Chondrocyte (in vitro differentiated cells): ENCODE measurements at regions not wholly inside any gene's neighbourhood (a gene's known extent, or its start where the extent isn't known, plus 50 kb on each side); places are given as distances from the start of the nearest gene placed in this dataset.
A peak's percentile ranks its signal among the peaks of the same experiment; 100 is the strongest.

ENCODE experiments used
- DNase-seq: peaks from one replicate; pipeline ENCODE4 v3.0.0; 2021; ENCODE audit warnings: mixed read lengths, low spot score
- H3K27ac Mint-ChIP-seq: one replicate; pipeline ENCODE4 v1.8.0; 2021; ENCODE audit warnings: mild to moderate bottlenecking, moderate library complexity, mixed read lengths; ENCODE audit not compliant: unreplicated experiment
- H3K27me3 Mint-ChIP-seq: 2 replicates; pipeline ENCODE4 v1.8.0; 2021; ENCODE audit warnings: low read depth, mixed read lengths
- H3K36me3 Mint-ChIP-seq: 2 replicates; pipeline ENCODE4 v1.8.0; 2021; ENCODE audit warnings: low read depth, mixed read lengths
- H3K4me1 Mint-ChIP-seq: 2 replicates; pipeline ENCODE4 v1.8.0; 2021; ENCODE audit warnings: low read depth, mild to moderate bottlenecking, mixed read lengths
- H3K4me3 Mint-ChIP-seq: one replicate; pipeline ENCODE4 v1.8.0; 2021; ENCODE audit warnings: mild to moderate bottlenecking, moderate library complexity, mixed read lengths; ENCODE audit not compliant: unreplicated experiment
- H3K9me3 Mint-ChIP-seq: 2 replicates; pipeline ENCODE4 v1.8.0; 2021; ENCODE audit warnings: low read depth, mixed read lengths
- TF ChIP-seq, protein P1 (sequence below): fragments of 200-600 bp; sonication (generic); IDR thresholded peaks from 2 replicates; pipeline ENCODE4 v1.5.0; 2021; ENCODE audit warnings: antibody characterized with exemption, mild to moderate bottlenecking, moderate library complexity

DNA sequence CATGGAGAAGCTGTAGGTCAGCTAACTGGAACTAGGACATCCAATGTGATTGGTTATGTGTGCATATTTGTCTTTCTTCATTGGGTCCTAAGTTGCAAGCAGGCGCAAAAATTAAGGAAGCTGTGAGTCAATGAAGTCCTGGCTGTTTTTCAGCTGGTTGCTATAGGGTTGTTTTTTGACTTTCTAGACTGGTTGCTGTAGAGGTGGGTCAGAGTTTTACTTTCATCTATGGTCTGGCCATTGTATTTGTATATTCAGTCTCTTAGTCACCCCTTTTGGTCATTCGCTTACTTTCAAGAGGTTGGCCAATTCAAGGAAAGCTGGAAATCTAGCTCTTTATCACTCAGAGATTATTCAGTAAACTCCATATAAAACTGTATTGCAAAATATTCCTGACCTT, 62.0 kb upstream of the AMZ2 start:
- H3K27me3 Mint-ChIP-seq = peaks cover 18% of the 10 kb centered on the region
- no peaks in the 10 kb centered on the region for H3K4me1 Mint-ChIP-seq
- H3K27ac Mint-ChIP-seq = no peak overlapping the region
- H3K36me3 Mint-ChIP-seq = peaks cover 3% of the 10 kb centered on the region
- DNase-seq = no peak
- TF ChIP-seq, protein P1, sequence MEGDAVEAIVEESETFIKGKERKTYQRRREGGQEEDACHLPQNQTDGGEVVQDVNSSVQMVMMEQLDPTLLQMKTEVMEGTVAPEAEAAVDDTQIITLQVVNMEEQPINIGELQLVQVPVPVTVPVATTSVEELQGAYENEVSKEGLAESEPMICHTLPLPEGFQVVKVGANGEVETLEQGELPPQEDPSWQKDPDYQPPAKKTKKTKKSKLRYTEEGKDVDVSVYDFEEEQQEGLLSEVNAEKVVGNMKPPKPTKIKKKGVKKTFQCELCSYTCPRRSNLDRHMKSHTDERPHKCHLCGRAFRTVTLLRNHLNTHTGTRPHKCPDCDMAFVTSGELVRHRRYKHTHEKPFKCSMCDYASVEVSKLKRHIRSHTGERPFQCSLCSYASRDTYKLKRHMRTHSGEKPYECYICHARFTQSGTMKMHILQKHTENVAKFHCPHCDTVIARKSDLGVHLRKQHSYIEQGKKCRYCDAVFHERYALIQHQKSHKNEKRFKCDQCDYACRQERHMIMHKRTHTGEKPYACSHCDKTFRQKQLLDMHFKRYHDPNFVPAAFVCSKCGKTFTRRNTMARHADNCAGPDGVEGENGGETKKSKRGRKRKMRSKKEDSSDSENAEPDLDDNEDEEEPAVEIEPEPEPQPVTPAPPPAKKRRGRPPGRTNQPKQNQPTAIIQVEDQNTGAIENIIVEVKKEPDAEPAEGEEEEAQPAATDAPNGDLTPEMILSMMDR = no peak
- no peaks in the 10 kb centered on the region for H3K9me3 Mint-ChIP-seq
- H3K4me3 Mint-ChIP-seq = no peak overlapping the region

DNA sequence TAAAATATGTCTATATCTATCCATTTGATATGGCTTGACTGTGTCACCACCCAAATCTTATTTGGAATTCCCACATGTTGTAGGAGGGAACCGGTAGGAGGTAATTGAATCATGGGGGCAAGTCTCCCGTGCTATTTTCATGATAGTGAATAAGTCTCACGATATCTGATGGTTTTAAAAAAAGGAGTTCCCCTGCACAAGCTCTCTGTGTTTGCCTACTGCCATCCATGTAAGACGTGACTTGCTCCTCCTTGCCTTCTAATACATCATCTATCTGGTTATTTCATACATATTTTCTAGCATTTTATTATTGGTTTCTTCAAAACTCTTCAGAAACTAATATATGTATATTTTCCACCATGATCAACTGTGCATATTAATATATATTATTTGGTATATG, 57.3 kb upstream of the AMZ2 start:
- H3K27me3 Mint-ChIP-seq = peaks cover 43% of the 10 kb centered on the region
- H3K36me3 Mint-ChIP-seq = peaks cover 3% of the 10 kb centered on the region
- TF ChIP-seq, protein P1 = no peak
- H3K4me1 Mint-ChIP-seq = no peaks in the 10 kb centered on the region
- DNase-seq = no peak
- H3K4me3 Mint-ChIP-seq = no peak overlapping the region
- no peak overlapping the region for H3K27ac Mint-ChIP-seq
- H3K9me3 Mint-ChIP-seq = no peaks in the 10 kb centered on the region

DNA sequence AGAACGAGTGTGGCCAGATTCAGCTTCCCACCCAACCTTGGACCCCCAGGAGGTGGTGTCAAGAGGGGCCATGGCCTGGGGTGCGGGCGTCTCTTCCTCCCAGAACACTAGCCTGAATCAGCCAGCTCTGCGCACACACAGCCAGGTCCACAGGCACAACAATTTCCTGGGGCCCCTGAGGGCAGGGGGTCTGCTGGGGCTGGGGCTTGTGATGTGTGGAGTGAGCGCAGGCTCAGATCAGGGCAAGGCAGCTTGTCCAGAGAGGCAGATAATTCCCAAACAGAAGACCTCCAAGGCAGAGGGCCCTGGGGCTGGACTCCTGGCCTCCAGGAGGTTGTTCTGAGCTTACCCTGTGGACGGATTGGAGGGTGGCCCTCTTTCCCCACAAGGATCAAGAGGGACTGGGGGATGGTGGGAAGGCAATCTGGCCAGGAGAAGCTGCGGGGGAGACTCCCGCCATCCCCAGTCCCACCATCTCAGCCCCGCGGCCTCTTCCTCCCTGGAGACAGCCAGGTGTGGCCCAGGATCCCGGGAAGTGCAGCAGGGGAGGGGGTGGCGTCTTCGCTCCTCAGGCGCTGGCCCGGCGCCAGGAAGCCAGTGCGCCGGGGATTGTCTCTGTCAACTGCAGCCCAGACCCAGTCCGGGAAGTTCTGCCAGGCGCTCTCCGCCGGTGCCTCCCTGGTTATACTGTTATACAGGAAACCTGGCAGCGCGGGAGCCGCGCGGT, 52.0 kb upstream of the AMZ2 start:
- no peak overlapping the region for H3K27ac Mint-ChIP-seq
- H3K4me1 Mint-ChIP-seq = peaks cover 22% of the 10 kb centered on the region
- peaks cover 56% of the 10 kb centered on the region for H3K27me3 Mint-ChIP-seq
- H3K4me3 Mint-ChIP-seq = peak overlapping the region; percentile 51
- H3K36me3 Mint-ChIP-seq = no peaks in the 10 kb centered on the region
- no peaks in the 10 kb centered on the region for H3K9me3 Mint-ChIP-seq
- DNase-seq = no peak
- TF ChIP-seq, protein P1 = no peak

DNA sequence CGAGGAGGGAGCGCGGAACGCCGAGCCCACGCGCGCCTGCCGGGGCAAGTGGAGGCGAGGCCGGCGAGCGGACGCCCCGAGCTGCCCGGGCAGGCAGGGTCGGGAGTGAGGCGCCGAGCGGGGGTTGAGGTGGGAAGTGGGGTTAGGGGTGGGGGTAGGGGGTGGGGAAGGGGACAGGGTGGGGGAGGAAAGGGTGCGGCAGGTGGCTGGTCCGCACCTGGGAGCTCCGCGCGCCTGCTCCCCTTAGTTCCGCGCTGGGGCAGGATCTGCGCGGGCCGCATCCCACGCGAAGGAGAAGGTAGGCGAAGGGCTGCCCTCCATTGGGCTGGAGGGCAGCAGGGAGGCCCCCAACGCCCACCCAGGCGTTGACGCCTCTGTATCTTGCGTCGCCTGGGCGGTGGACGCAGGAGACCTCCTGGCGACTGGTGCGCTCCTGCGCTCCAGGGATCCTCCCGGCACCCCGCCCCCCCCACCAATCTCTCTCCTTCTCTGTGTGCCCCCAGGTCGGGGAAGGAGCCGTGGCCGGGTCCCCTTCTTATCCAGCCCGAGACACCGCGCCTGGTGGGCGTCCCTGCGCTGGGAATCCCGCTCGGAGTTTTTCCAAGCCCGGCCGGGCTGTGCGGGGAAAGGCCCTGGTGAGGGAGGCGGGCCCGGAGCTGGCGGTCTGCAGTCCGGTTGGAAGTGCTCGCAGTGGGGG, 51.3 kb upstream of the AMZ2 start:
- Mint-ChIP-seq H3K4me3 (peak overlapping the region; percentile 60), H3K4me1 (peaks cover 22% of the 10 kb centered on the region), H3K27ac (no peak overlapping the region)

More for the DNA sequence above, 51.3 kb upstream of the AMZ2 start:
- Mint-ChIP-seq H3K36me3 (no peaks in the 10 kb centered on the region), H3K9me3 (no peaks in the 10 kb centered on the region), H3K27me3 (peaks cover 54% of the 10 kb centered on the region)
- DNase-seq = no peak
- TF ChIP-seq, protein P1 = no peak
